ENCODE measurements at regions not wholly inside any gene's neighbourhood (a gene's known extent, or its start where the extent isn't known, plus 50 kb on each side); places are given as distances from the start of the nearest gene placed in this dataset.

GRCh38 chr3:159733194-159733860 is 255.3 kb upstream of the IL12A start:
- no peak for TF ChIP-seq POLR2A (IDR thresholded peaks at IDR 0.05)
- TF ChIP-seq, protein P1, sequence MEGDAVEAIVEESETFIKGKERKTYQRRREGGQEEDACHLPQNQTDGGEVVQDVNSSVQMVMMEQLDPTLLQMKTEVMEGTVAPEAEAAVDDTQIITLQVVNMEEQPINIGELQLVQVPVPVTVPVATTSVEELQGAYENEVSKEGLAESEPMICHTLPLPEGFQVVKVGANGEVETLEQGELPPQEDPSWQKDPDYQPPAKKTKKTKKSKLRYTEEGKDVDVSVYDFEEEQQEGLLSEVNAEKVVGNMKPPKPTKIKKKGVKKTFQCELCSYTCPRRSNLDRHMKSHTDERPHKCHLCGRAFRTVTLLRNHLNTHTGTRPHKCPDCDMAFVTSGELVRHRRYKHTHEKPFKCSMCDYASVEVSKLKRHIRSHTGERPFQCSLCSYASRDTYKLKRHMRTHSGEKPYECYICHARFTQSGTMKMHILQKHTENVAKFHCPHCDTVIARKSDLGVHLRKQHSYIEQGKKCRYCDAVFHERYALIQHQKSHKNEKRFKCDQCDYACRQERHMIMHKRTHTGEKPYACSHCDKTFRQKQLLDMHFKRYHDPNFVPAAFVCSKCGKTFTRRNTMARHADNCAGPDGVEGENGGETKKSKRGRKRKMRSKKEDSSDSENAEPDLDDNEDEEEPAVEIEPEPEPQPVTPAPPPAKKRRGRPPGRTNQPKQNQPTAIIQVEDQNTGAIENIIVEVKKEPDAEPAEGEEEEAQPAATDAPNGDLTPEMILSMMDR (IDR thresholded peaks at IDR 0.05): no peak
- no peak for TF ChIP-seq EP300 (IDR thresholded peaks at IDR 0.05)
